ENCODE measurements at regions not wholly inside any gene's neighbourhood (a gene's known extent, or its start where the extent isn't known, plus 50 kb on each side); places are given as distances from the start of the nearest gene placed in this dataset.

DNA sequence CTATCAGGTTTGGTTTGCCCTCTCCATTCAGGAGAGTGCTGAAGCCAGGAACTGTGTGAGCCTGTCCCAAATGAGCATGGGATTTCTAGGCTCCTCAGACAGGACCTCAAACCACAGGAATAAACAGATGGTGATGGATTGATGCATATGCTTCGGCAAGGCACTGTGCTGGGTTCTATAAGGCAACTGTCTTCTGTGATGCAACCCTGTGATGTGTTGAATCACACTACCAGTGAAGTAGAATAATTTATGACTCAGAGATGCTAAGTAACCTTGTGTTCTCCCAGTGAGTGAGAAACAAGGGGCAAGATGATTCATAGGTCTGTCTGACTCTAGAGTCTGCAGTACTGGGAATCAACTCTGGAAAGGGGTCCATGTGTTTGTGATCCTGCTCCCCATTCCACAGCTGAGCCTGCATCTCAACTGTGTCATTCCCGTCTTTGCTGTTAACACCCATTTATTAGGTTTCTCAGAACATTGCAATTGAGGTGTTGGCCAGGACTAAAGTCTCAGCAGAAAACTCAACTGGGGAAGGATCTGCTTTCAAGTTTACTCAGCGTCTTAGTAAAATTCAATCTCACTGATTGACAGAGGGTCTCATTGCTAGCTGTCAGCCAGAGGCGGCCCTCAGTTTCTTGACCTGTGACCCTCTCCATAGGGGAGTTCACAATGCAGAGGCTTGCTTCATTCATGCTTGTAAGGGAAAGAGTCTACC, 510.1 kb upstream of the CFAP20DC start (continued):
- TF ChIP-seq SMC3 (IDR thresholded peaks at IDR 0.05; ENCODE audit: borderline replicate concordance, low read length) (no peak), RBBP5 (conservative IDR thresholded peaks at IDR 0.05) (no peak), POLR2AphosphoS5 (IDR thresholded peaks at IDR 0.05; ENCODE audit: low read length) (no peak), CBX3 (IDR thresholded peaks at IDR 0.05; ENCODE audit: borderline replicate concordance, low read depth) (no peak), TCF7 (IDR thresholded peaks at IDR 0.05; ENCODE audit: borderline replicate concordance) (no peak), BACH1 (IDR thresholded peaks at IDR 0.05; ENCODE audit: borderline replicate concordance) (no peak), EP300 (IDR thresholded peaks at IDR 0.05; ENCODE audit: borderline replicate concordance in 1 of 2, control insufficient read depth in 1 of 2, low read depth in 2 of 2, low read length in 2 of 2) (no peak)
- TF ChIP-seq, protein P1, sequence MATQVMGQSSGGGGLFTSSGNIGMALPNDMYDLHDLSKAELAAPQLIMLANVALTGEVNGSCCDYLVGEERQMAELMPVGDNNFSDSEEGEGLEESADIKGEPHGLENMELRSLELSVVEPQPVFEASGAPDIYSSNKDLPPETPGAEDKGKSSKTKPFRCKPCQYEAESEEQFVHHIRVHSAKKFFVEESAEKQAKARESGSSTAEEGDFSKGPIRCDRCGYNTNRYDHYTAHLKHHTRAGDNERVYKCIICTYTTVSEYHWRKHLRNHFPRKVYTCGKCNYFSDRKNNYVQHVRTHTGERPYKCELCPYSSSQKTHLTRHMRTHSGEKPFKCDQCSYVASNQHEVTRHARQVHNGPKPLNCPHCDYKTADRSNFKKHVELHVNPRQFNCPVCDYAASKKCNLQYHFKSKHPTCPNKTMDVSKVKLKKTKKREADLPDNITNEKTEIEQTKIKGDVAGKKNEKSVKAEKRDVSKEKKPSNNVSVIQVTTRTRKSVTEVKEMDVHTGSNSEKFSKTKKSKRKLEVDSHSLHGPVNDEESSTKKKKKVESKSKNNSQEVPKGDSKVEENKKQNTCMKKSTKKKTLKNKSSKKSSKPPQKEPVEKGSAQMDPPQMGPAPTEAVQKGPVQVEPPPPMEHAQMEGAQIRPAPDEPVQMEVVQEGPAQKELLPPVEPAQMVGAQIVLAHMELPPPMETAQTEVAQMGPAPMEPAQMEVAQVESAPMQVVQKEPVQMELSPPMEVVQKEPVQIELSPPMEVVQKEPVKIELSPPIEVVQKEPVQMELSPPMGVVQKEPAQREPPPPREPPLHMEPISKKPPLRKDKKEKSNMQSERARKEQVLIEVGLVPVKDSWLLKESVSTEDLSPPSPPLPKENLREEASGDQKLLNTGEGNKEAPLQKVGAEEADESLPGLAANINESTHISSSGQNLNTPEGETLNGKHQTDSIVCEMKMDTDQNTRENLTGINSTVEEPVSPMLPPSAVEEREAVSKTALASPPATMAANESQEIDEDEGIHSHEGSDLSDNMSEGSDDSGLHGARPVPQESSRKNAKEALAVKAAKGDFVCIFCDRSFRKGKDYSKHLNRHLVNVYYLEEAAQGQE (IDR thresholded peaks at IDR 0.05; ENCODE audit: low read depth, low read length) = no peak
